Body of pancreas (tissue), 4 donors: ENCODE measurements at regions not wholly inside any gene's neighbourhood (a gene's known extent, or its start where the extent isn't known, plus 50 kb on each side); places are given as distances from the start of the nearest gene placed in this dataset.
A peak's percentile ranks its signal among the peaks of the same experiment; 100 is the strongest.

Source experiments
- ATAC-seq: fragments of 150-250 bp; one replicate; pipeline ENCODE4 v1.9.1; 2016
- DNase-seq, 4 donors: peaks; one replicate each; pipeline ENCODE4 v3.0.0-alpha.2; 2019
- H3K27ac ChIP-seq, 4 donors: fragments of 200-600 bp; sonication (generic); 1 replicate in 3 of 4; 2 replicates in 1 of 4; pipeline versions ENCODE4 v1.5.1 to v1.6.1; 2016 to 2019; ENCODE audit warnings: mild to moderate bottlenecking in 1 of 4, mixed read lengths in 1 of 4, moderate library complexity in 1 of 4
- H3K27me3 ChIP-seq, 2 donors: fragments of 200-600 bp; sonication (generic); one replicate each; pipeline ENCODE4 v1.6.0; 2016; ENCODE audit warnings: mild to moderate bottlenecking in 1 of 2
- H3K36me3 ChIP-seq, 2 donors: fragments of 200-600 bp; sonication (generic); replicated peaks in 1 of 2; 2 replicates each; pipeline ENCODE4 v1.5.1; 2016; ENCODE audit warnings: low read depth in 2 of 2; ENCODE audit not compliant: insufficient read depth in 1 of 2
- H3K4me1 ChIP-seq: fragments of 200-600 bp; sonication (generic); one replicate; pipeline ENCODE4 v1.6.0; 2016
- H3K4me3 ChIP-seq, 2 donors: fragments of 200-600 bp; sonication (generic); 1 replicate in 1 of 2; 2 replicates in 1 of 2; pipeline ENCODE4 v1.5.1; 2016 to 2019
- H3K9me3 ChIP-seq, 3 donors: fragments of 200-600 bp; sonication (generic); 1 replicate in 2 of 3; 2 replicates in 1 of 3; pipeline ENCODE4 v1.5.1; 2016
- POLR2A ChIP-seq, 3 donors: fragments of 450-650 bp; IDR thresholded peaks; one replicate each; pipeline ENCODE4 v1.6.1; 2016; ENCODE audit warnings: antibody characterized with exemption in 3 of 3, mild to moderate bottlenecking in 2 of 3
- WGBS, 2 donors: methylation state at CpG; one replicate each; pipeline ENCODE4 v1.1.5; 2017; 5-methylcytosine and 5-hydroxymethylcytosine counted together
- intact Hi-C: fragments of 100-400 bp; cut with DNase I; formaldehyde crosslinking; loops from one replicate; pipeline ENCODE4 v1.15.1; 2023
- TF ChIP-seq, protein P1 (sequence below), 7 experiments: fragments of 450-650 bp in 4 of 7; fragments of 200-600 bp in 3 of 7; sonication (generic) in 3 of 7; IDR thresholded peaks; one replicate each; pipeline ENCODE4 v1.5.1; 2016 to 2019; ENCODE audit warnings: antibody characterized with exemption in 7 of 7

DNA sequence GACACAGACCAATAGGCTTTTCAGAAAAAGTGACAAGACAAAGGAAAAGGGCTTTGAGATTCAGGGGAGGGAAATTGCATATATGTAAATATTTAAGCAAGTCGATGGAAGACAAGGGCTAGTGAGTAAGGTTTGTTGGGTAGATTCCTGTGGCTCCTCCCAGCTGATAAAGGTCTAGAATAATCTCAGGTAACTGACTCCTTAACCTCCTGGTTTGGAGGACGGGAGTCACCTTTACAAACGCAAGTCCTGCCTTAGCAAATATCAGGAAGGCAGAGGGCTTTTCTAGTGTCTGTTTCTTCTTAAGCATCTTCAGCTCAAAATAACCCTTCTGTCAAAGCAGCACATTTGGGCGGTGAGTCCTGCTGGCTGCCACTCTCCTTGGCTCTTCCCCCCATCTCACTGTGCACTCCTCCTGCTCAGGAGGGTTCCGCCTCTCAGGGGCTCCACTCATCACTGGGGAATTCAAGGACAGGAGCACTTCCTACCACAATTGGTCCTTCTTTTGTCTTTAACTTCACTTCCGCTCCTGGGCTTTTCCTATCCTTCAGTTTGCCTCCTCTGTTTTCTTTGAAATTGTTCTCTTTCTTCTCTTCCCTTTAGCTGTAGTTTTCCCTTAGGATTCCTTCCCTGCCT lies 496.3 kb upstream of the KLF6 start:
- no peak for DNase-seq
- no peak for ATAC-seq
- WGBS, 2 donors, result 49 to 66% methylated on average over 6 of the region's 6 CpGs
- Histone ChIP-seq H3K27ac (peak overlapping the region in 3 of 4 donors; percentile 39 to 68 (median 58)), H3K9me3 (no peaks in the 10 kb centered on the region), H3K4me1 (peaks cover 16% of the 10 kb centered on the region), H3K27me3 (no peaks in the 10 kb centered on the region), H3K4me3 (no peak overlapping the region), H3K36me3 (no peaks in the 10 kb centered on the region)
- TF ChIP-seq POLR2A (IDR thresholded peaks at IDR 0.05), result no peak
- TF ChIP-seq, protein P1, sequence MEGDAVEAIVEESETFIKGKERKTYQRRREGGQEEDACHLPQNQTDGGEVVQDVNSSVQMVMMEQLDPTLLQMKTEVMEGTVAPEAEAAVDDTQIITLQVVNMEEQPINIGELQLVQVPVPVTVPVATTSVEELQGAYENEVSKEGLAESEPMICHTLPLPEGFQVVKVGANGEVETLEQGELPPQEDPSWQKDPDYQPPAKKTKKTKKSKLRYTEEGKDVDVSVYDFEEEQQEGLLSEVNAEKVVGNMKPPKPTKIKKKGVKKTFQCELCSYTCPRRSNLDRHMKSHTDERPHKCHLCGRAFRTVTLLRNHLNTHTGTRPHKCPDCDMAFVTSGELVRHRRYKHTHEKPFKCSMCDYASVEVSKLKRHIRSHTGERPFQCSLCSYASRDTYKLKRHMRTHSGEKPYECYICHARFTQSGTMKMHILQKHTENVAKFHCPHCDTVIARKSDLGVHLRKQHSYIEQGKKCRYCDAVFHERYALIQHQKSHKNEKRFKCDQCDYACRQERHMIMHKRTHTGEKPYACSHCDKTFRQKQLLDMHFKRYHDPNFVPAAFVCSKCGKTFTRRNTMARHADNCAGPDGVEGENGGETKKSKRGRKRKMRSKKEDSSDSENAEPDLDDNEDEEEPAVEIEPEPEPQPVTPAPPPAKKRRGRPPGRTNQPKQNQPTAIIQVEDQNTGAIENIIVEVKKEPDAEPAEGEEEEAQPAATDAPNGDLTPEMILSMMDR (IDR thresholded peaks at IDR 0.05), result no peak
- intact Hi-C loops, result no loop called here

DNA sequence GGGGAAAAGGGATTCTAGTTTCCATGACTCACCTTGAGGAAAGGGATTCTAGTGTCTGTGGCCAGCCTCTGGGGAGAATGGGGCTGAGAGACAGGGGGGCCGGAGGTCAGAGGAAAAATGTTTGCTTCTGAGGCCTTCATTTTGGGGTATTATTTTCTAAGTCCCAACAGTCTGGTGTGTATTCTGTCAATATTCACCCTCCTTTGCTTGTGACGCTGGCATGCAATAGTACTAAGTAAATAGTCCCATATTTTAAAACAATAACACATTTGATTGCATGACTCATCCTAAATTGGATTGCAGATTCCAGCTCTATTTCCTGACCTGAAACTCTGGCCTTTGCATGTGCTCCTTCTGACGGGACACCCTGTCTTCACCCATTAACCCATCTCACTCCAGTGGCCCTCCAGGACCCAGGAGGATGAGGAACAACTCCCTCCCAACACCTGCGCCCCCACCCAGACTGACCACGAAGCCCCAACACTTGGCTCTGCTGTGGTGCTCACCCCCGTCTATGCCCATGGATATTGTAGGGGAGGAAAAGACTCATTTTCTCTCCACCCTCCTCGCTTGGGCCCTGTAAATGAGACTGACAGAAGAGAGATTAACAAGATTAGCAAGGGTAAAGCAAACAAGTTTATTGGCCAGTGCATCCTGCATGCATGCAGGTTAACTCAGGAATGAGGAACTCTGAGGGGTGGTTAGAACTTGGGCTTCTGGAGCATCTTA lies 495.6 kb upstream of the KLF6 start:
- ATAC-seq (peak; percentile 79), DNase-seq (peak in 2 of 4 donors; percentile 22 to 37)
- Histone ChIP-seq H3K36me3 (no peaks in the 10 kb centered on the region), H3K4me1 (peaks cover 16% of the 10 kb centered on the region), H3K4me3 (no peak overlapping the region), H3K27me3 (no peaks in the 10 kb centered on the region), H3K9me3 (no peaks in the 10 kb centered on the region), H3K27ac (peak overlapping the region; percentile 11 to 68 (median 48))
- 34 to 47% methylated on average over 7 of the region's 7 CpGs for WGBS, 2 donors
- intact Hi-C loops, result no loop called here
- TF ChIP-seq, protein P1 (IDR thresholded peaks at IDR 0.05), result no peak
- no peak for TF ChIP-seq POLR2A (IDR thresholded peaks at IDR 0.05)

DNA sequence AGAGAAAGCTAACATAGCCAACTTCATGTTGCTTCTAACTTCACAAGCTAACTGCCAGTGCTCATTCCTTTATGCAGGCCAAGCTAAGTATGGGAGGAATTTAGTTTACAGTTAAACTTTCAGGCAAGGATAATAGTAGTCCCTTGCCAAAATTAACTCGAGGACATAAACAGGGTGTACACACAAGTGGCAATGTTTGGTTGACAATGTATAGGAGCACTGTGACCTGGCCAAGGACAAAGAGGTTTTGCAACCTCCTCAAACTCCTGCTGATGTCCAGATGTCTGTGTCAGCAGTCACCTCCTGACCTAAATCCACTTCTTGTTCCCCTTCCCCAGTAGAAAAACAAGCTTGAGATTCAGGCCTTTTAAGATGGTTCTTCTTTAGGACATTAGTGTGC lies 494.6 kb upstream of the KLF6 start:
- DNase-seq (peak in 1 of 4 donors; percentile 44), ATAC-seq (no peak)
- Histone ChIP-seq H3K4me3 (no peak overlapping the region), H3K9me3 (no peaks in the 10 kb centered on the region), H3K36me3 (no peaks in the 10 kb centered on the region), H3K27ac (peak overlapping the region in 3 of 4 donors; percentile 39 to 68 (median 58)), H3K27me3 (no peaks in the 10 kb centered on the region), H3K4me1 (peaks cover 16% of the 10 kb centered on the region)
- TF ChIP-seq, protein P1 (IDR thresholded peaks at IDR 0.05), result no peak
- TF ChIP-seq POLR2A (IDR thresholded peaks at IDR 0.05), result no peak
- 8 to 30% methylated on average over 1 of the region's 1 CpG for WGBS, 2 donors
- intact Hi-C loops, result no loop called here

DNA sequence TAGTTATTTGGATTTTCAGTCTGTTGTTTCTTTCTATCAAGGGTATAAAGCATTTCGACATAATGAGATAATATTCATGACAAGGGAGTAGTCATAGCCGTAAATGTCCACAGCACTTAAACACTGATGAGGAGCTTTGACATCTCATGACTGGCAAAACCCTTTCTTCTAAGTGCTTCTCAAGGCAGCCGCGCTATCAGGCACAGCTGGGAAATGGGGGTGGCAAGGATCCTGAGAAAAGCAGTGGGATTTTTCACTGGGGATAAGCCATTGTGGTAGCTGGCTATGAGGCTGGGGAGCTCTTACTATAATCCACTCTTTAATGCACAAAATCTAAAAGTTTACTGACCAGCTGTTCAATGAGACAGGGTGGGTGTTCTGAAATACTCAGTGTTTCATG lies 493.2 kb upstream of the KLF6 start:
- no peak for ATAC-seq
- TF ChIP-seq, protein P1 (IDR thresholded peaks at IDR 0.05), result no peak
- no peak for TF ChIP-seq POLR2A (IDR thresholded peaks at IDR 0.05)
- H3K4me1 ChIP-seq, result peaks cover 16% of the 10 kb centered on the region
- no peaks in the 10 kb centered on the region for H3K27me3 ChIP-seq
- no peak overlapping the region for H3K4me3 ChIP-seq
- no peaks in the 10 kb centered on the region for H3K36me3 ChIP-seq
- H3K27ac ChIP-seq, result no peak overlapping the region
- 75 to 87% methylated on average over 4 of the region's 4 CpGs for WGBS, 2 donors
- intact Hi-C loops, result no loop called here
- no peaks in the 10 kb centered on the region for H3K9me3 ChIP-seq
- DNase-seq, result no peak
